ENCODE measurements at regions not wholly inside any gene's neighbourhood (a gene's known extent, or its start where the extent isn't known, plus 50 kb on each side); places are given as distances from the start of the nearest gene placed in this dataset.

- intact Hi-C loops (cut with DNase I; ENCODE audit: low total_unique reads) = no loop called here
- H3K27ac ChIP-seq = no peak overlapping the region
- in situ Hi-C loops (cut with MboI; ENCODE audit: low pct_ligation_motif_present in 1 of 4, low pct_unique_long_range_greater_than_20kb in 1 of 4, low sequenced_read_pairs in 3 of 4) = no loop called here
- TF ChIP-seq EP300 (IDR thresholded peaks at IDR 0.05; ENCODE audit: low read depth) = no peak
- no peak for TF ChIP-seq POLR2AphosphoS5 (IDR thresholded peaks at IDR 0.05)
- TF ChIP-seq, protein P1, sequence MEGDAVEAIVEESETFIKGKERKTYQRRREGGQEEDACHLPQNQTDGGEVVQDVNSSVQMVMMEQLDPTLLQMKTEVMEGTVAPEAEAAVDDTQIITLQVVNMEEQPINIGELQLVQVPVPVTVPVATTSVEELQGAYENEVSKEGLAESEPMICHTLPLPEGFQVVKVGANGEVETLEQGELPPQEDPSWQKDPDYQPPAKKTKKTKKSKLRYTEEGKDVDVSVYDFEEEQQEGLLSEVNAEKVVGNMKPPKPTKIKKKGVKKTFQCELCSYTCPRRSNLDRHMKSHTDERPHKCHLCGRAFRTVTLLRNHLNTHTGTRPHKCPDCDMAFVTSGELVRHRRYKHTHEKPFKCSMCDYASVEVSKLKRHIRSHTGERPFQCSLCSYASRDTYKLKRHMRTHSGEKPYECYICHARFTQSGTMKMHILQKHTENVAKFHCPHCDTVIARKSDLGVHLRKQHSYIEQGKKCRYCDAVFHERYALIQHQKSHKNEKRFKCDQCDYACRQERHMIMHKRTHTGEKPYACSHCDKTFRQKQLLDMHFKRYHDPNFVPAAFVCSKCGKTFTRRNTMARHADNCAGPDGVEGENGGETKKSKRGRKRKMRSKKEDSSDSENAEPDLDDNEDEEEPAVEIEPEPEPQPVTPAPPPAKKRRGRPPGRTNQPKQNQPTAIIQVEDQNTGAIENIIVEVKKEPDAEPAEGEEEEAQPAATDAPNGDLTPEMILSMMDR (IDR thresholded peaks at IDR 0.05) = no peak
- TF ChIP-seq POLR2A (IDR thresholded peaks at IDR 0.05) = no peak
- H3K9me3 ChIP-seq = no peaks in the 10 kb centered on the region
- no peaks in the 10 kb centered on the region for H3K4me1 ChIP-seq
- no peaks in the 10 kb centered on the region for H3K36me3 ChIP-seq
- H3K4me3 ChIP-seq = no peak overlapping the region
- DNase-seq = no peak
- no peaks in the 10 kb centered on the region for H3K27me3 ChIP-seq
- 51 to 70% methylated on average over 2 to 3 of the region's 3 CpGs for WGBS, 2 donors (ENCODE audit: low coverage in 1 of 2)
Observed at GRCh38 chr6:42512579-42512978, 51.2 kb upstream of the UBR2 start.

DNA sequence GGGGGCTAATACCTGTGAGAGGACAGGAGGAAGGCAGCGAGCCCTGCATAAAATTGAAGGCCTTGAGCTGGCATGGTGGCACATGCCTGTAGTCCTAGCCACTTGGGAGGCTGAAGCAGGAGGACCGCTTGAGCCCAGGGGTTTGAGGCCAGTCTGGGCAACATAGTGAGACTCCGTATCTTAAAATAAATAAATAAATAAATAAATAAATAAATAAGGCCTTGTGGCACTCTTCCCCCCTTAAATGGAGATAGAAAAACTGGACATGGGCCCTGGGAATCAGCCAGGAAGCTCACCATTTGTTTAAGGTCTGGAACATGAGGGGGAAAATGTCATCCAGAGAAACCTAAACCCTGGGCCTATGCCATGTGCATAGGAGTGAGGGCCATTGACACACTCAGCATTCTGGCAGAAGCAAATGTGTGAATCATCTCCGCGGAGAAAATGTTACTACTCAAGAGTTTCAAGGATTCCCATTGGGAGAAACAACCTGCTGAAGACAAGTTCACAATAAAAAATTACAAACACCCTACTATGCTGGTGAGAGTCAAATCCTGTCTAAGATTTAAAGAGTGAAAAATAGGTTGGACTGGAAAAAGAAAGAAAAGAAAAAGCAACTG is 51.9 kb upstream of the UBR2 start:
- no peak for DNase-seq
- 82 to 89% methylated on average over 3 to 5 of the region's 5 CpGs for WGBS, 2 donors (ENCODE audit: low coverage in 1 of 2)
- H3K4me3 ChIP-seq = no peak overlapping the region
- H3K27me3 ChIP-seq = no peaks in the 10 kb centered on the region
- no peaks in the 10 kb centered on the region for H3K9me3 ChIP-seq
- no peaks in the 10 kb centered on the region for H3K36me3 ChIP-seq
- no peak overlapping the region for H3K27ac ChIP-seq
- in situ Hi-C loops (cut with MboI; ENCODE audit: low pct_ligation_motif_present in 1 of 4, low pct_unique_long_range_greater_than_20kb in 1 of 4, low sequenced_read_pairs in 3 of 4) = no loop called here
- no peak for TF ChIP-seq POLR2A (IDR thresholded peaks at IDR 0.05)
- no peak for TF ChIP-seq EP300 (IDR thresholded peaks at IDR 0.05; ENCODE audit: low read depth)
- TF ChIP-seq POLR2AphosphoS5 (IDR thresholded peaks at IDR 0.05) = no peak
- TF ChIP-seq, protein P1 (IDR thresholded peaks at IDR 0.05) = no peak
- intact Hi-C loops (cut with DNase I; ENCODE audit: low total_unique reads) = no loop called here
- H3K4me1 ChIP-seq = no peaks in the 10 kb centered on the region

- no peak for DNase-seq
- 79 to 96% methylated on average over 2 of the region's 2 CpGs for WGBS, 2 donors (ENCODE audit: low coverage in 1 of 2)
- Histone ChIP-seq H3K27ac (no peak overlapping the region), H3K27me3 (no peaks in the 10 kb centered on the region), H3K36me3 (no peaks in the 10 kb centered on the region), H3K4me3 (no peak overlapping the region), H3K9me3 (no peaks in the 10 kb centered on the region), H3K4me1 (no peaks in the 10 kb centered on the region)
- intact Hi-C loops (cut with DNase I; ENCODE audit: low total_unique reads) (no loop called here), in situ Hi-C loops (cut with MboI; ENCODE audit: low pct_ligation_motif_present in 1 of 4, low pct_unique_long_range_greater_than_20kb in 1 of 4, low sequenced_read_pairs in 3 of 4) (no loop called here)
- no peak for TF ChIP-seq POLR2A (IDR thresholded peaks at IDR 0.05)
- no peak for TF ChIP-seq POLR2AphosphoS5 (IDR thresholded peaks at IDR 0.05)
- TF ChIP-seq, protein P1 (IDR thresholded peaks at IDR 0.05) = no peak
- no peak for TF ChIP-seq EP300 (IDR thresholded peaks at IDR 0.05; ENCODE audit: low read depth)
Observed at GRCh38 chr6:42510795-42511194, 53.0 kb upstream of the UBR2 start.

DNA sequence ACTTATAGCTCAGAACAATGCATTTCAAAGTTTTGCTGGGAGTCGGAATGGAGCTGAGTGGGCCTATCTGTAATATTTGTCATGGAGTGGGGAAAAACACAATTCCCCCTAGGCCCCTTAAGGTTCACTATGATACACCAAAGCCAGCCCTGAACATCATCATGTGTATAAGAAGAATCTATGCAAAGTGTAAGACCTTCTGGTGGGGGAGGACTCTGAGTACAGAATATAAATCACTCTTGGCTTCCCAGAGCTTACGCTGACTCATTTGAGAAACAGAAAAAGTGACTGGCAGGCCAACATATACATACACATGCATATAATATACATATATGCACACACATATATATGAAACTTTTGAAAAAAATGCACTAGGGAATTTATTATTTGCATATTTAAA is 54.1 kb upstream of the UBR2 start:
- DNase-seq = no peak
- Histone ChIP-seq H3K27me3 (no peaks in the 10 kb centered on the region), H3K4me3 (no peak overlapping the region), H3K9me3 (no peaks in the 10 kb centered on the region), H3K36me3 (no peaks in the 10 kb centered on the region), H3K27ac (no peak overlapping the region), H3K4me1 (no peaks in the 10 kb centered on the region)
- in situ Hi-C loops (cut with MboI; ENCODE audit: low pct_ligation_motif_present in 1 of 4, low pct_unique_long_range_greater_than_20kb in 1 of 4, low sequenced_read_pairs in 3 of 4) (no loop called here), intact Hi-C loops (cut with DNase I; ENCODE audit: low total_unique reads) (no loop called here)
- no peak for TF ChIP-seq EP300 (IDR thresholded peaks at IDR 0.05; ENCODE audit: low read depth)
- TF ChIP-seq POLR2A (IDR thresholded peaks at IDR 0.05) = no peak
- TF ChIP-seq, protein P1 (IDR thresholded peaks at IDR 0.05) = no peak
- no peak for TF ChIP-seq POLR2AphosphoS5 (IDR thresholded peaks at IDR 0.05)
- WGBS, 2 donors (ENCODE audit: low coverage in 1 of 2) = 74 to 100% methylated on average over 1 to 2 of the region's 2 CpGs

All from transverse colon (tissue), 4 donors.